Dermis blood vessel endothelial cell (primary cell): ENCODE measurements at regions not wholly inside any gene's neighbourhood (a gene's known extent, or its start where the extent isn't known, plus 50 kb on each side); places are given as distances from the start of the nearest gene placed in this dataset.
"Not testable (repeated sequence)": the region's sequence is repeated elsewhere in the genome, so short reads cannot be mapped to it uniquely, and the experiment has no call there.

Source experiments
- DNase-seq: peaks from one replicate; pipeline ENCODE4 v3.0.0; 2010

GRCh38 chr1:65020774-65021173 is 54.4 kb upstream of the JAK1 start:
- peak; percentile 55 for DNase-seq

GRCh38 chr1:65021795-65022194 is 55.4 kb upstream of the JAK1 start:
- peak; percentile 11 for DNase-seq

- no peak for DNase-seq
Measured at GRCh38 chr1:65022216-65022615, 55.9 kb upstream of the JAK1 start.

- DNase-seq = no peak
Measured at GRCh38 chr1:65025794-65026193, 59.4 kb upstream of the JAK1 start.

- DNase-seq = no peak
Measured at GRCh38 chr1:65026235-65026634, 59.9 kb upstream of the JAK1 start.

GRCh38 chr1:65027666-65028358 is 61.5 kb upstream of the JAK1 start:
- peak; percentile 68 for DNase-seq

GRCh38 chr1:65029434-65029833 is 63.1 kb upstream of the JAK1 start:
- not testable (repeated sequence) for DNase-seq

GRCh38 chr1:65034879-65035278 is 68.5 kb upstream of the JAK1 start:
- DNase-seq = not testable (repeated sequence)

- DNase-seq = no peak
Measured at GRCh38 chr1:65036570-65037051, 70.3 kb upstream of the JAK1 start.

GRCh38 chr1:65039066-65039465 is 72.7 kb upstream of the JAK1 start:
- no peak for DNase-seq

- DNase-seq = peak; percentile 8
Measured at GRCh38 chr1:65039508-65039907, 73.2 kb upstream of the JAK1 start.

GRCh38 chr1:65042467-65042866 is 76.1 kb upstream of the JAK1 start:
- no peak for DNase-seq

- DNase-seq = no peak
Measured at GRCh38 chr1:65044411-65044810, 78.1 kb upstream of the JAK1 start.

- no peak for DNase-seq
Measured at GRCh38 chr1:65045022-65045817, 78.9 kb upstream of the JAK1 start.

GRCh38 chr1:65048335-65048734 is 82.0 kb upstream of the JAK1 start:
- no peak for DNase-seq

- no peak for DNase-seq
Measured at GRCh38 chr1:65049941-65050713, 83.8 kb upstream of the JAK1 start.

- no peak for DNase-seq
Measured at GRCh38 chr1:65050735-65051134, 84.4 kb upstream of the JAK1 start.

GRCh38 chr1:65054481-65054880 is 88.1 kb upstream of the JAK1 start:
- DNase-seq = no peak

- DNase-seq = no peak
Measured at GRCh38 chr1:65055747-65056146, 89.4 kb upstream of the JAK1 start.

GRCh38 chr1:65056234-65056633 is 89.9 kb upstream of the JAK1 start:
- DNase-seq = no peak

GRCh38 chr1:65056866-65057265 is 90.5 kb upstream of the JAK1 start:
- no peak for DNase-seq

GRCh38 chr1:65059930-65060538 is 88.0 kb upstream of the AK4 start:
- DNase-seq = peak; percentile 69

- DNase-seq = no peak
Measured at GRCh38 chr1:65062339-65062738, 85.7 kb upstream of the AK4 start.
